H1 (cell line): ENCODE measurements at regions not wholly inside any gene's neighbourhood (a gene's known extent, or its start where the extent isn't known, plus 50 kb on each side); places are given as distances from the start of the nearest gene placed in this dataset.
A peak's percentile ranks its signal among the peaks of the same experiment; 100 is the strongest.

Experiments
- CTCF ChIA-PET: fragments of 300-600 bp; sonication (Branson Sonifier 250); formaldehyde crosslinking; loops from one replicate; lab custom pipeline; 2021; ENCODE audit not compliant: partially characterized antibody; lab: Charles Lee
- POLR2A ChIA-PET: fragments of 300-600 bp; sonication (Branson Sonifier 250); formaldehyde crosslinking; loops from one replicate; lab custom pipeline; 2021; ENCODE audit warnings: inconsistent platforms; ENCODE audit not compliant: partially characterized antibody; lab: Charles Lee
- DNase-seq, 2 experiments: peaks; one replicate each; pipeline versions ENCODE4 v3.0.0 to v3.0.0-alpha.2; 2010 to 2022; ENCODE audit warnings: low spot score in 2 of 2, low read depth in 1 of 2, mixed read lengths in 1 of 2
- FAIRE-seq: peaks from 2 replicates; lab custom pipeline; 2011; peaks lifted over from hg19 to GRCh38; lab: Jason Lieb, UNC
- H2AFZ ChIP-seq: 2 replicates; pipeline ENCODE4 v1.8.1; 2012; ENCODE audit warnings: low read length, inconsistent platforms
- H2AK5ac ChIP-seq: 2 replicates; pipeline ENCODE4 v1.6.1; 2013; ENCODE audit warnings: low read depth, low read length
- H2BK120ac ChIP-seq: replicated peaks from 2 replicates; pipeline ENCODE3; 2013; ENCODE audit warnings: low read depth, low read length, inconsistent platforms
- H2BK12ac ChIP-seq: 2 replicates; pipeline ENCODE4 v1.6.1; 2013; ENCODE audit warnings: low read depth, low read length
- H2BK15ac ChIP-seq: 2 replicates; pipeline ENCODE4 v1.6.1; 2013; ENCODE audit warnings: low read length
- H2BK20ac ChIP-seq: 2 replicates; pipeline ENCODE4 v1.6.1; 2013; ENCODE audit warnings: low read length
- H2BK5ac ChIP-seq: 2 replicates; pipeline ENCODE4 v1.6.1; 2013; ENCODE audit warnings: low read depth, low read length
- H3K14ac ChIP-seq: 2 replicates; pipeline ENCODE4 v1.6.1; 2013; ENCODE audit warnings: inconsistent platforms; ENCODE audit not compliant: insufficient read length
- H3K18ac ChIP-seq: 2 replicates; pipeline ENCODE4 v1.6.1; 2013; ENCODE audit warnings: low read length; ENCODE audit errors: extremely low read depth
- H3K23ac ChIP-seq: 2 replicates; pipeline ENCODE4 v1.6.1; 2013; ENCODE audit warnings: inconsistent platforms; ENCODE audit not compliant: insufficient read length
- H3K23me2 ChIP-seq: 2 replicates; pipeline ENCODE4 v1.6.1; 2013; ENCODE audit warnings: low read depth, low read length
- H3K27ac ChIP-seq: 2 replicates; pipeline ENCODE4 v1.6.1; 2011; ENCODE audit warnings: low read depth, low read length, inconsistent platforms
- H3K27me3 ChIP-seq, 4 experiments: replicated peaks in 1 of 4; 1 replicate in 1 of 4; 2 replicates in 3 of 4; pipeline versions ENCODE4 v1.6.1 to v1.8.1; 2011 to 2013; ENCODE audit warnings: low read length in 3 of 4, mild to moderate bottlenecking in 3 of 4, inconsistent platforms in 2 of 4, mixed read lengths in 2 of 4, moderate library complexity in 1 of 4; ENCODE audit not compliant: control insufficient read depth in 3 of 4, insufficient read depth in 3 of 4; ENCODE audit errors: extremely low read depth in 1 of 4
- H3K36me3 ChIP-seq, 4 experiments: 2 replicates each; pipeline versions ENCODE4 v1.6.1 to v1.8.1; 2011 to 2013; ENCODE audit warnings: mild to moderate bottlenecking in 4 of 4, low read length in 3 of 4, moderate library complexity in 2 of 4, control low read depth in 1 of 4, inconsistent platforms in 1 of 4; ENCODE audit not compliant: insufficient read depth in 4 of 4, control insufficient read depth in 2 of 4
- H3K4ac ChIP-seq: replicated peaks from 2 replicates; pipeline ENCODE3; 2013; ENCODE audit warnings: low read length, low read depth, mixed read lengths, inconsistent platforms; ENCODE audit not compliant: insufficient read length
- H3K4me1 ChIP-seq, 4 experiments: replicated peaks in 1 of 4; 1 replicate in 1 of 4; 2 replicates in 3 of 4; pipeline versions ENCODE4 v1.6.1 to v1.8.1; 2011 to 2013; ENCODE audit warnings: low read length in 3 of 4, inconsistent platforms in 2 of 4, mixed read lengths in 1 of 4; ENCODE audit not compliant: insufficient read depth in 4 of 4, control insufficient read depth in 3 of 4
- H3K4me2 ChIP-seq, 2 experiments: 2 replicates each; pipeline versions ENCODE4 v1.6.1 to v1.8.1; 2011 to 2013; ENCODE audit warnings: low read depth in 2 of 2, low read length in 2 of 2, control low read depth in 1 of 2, inconsistent platforms in 1 of 2, mild to moderate bottlenecking in 1 of 2; ENCODE audit not compliant: insufficient read depth in 1 of 2
- H3K4me3 ChIP-seq, 4 experiments: fragments of 200-600, 300-600 bp in 1 of 4; sonication (generic), shearing (Covaris generic), sonication (Bioruptor Twin) in 1 of 4; 2 replicates each; pipeline versions ENCODE4 v1.5.1 to v1.8.1; 2011 to 2016; ENCODE audit warnings: low read length in 4 of 4, low read depth in 3 of 4, control low read depth in 2 of 4, inconsistent platforms in 2 of 4, mild to moderate bottlenecking in 2 of 4, mixed read lengths in 1 of 4, moderate library complexity in 1 of 4; ENCODE audit not compliant: insufficient read depth in 2 of 4; ENCODE audit errors: extremely low read depth in 1 of 4
- H3K56ac ChIP-seq: replicated peaks from 2 replicates; pipeline ENCODE3; 2013; ENCODE audit warnings: low read depth, mild to moderate bottlenecking, mixed read lengths, low read length, inconsistent platforms; ENCODE audit not compliant: insufficient read length
- H3K79me1 ChIP-seq: 2 replicates; pipeline ENCODE4 v1.6.1; 2013; ENCODE audit warnings: low read depth, low read length, control low read depth
- H3K79me2 ChIP-seq, 2 experiments: 2 replicates each; pipeline versions ENCODE4 v1.6.1 to v1.8.1; 2012 to 2013; ENCODE audit warnings: low read length in 2 of 2, mild to moderate bottlenecking in 2 of 2, inconsistent platforms in 1 of 2; ENCODE audit not compliant: insufficient read depth in 2 of 2, control insufficient read depth in 1 of 2
- H3K9ac ChIP-seq, 4 experiments: replicated peaks in 1 of 4; 1 replicate in 1 of 4; 2 replicates in 3 of 4; pipeline versions ENCODE4 v1.6.1 to v1.8.1; 2011 to 2013; ENCODE audit warnings: low read depth in 3 of 4, low read length in 3 of 4, control low read depth in 2 of 4, mild to moderate bottlenecking in 2 of 4, moderate library complexity in 2 of 4, inconsistent platforms in 1 of 4; ENCODE audit errors: extremely low read depth in 1 of 4
- H3K9me3 ChIP-seq, 2 experiments: 2 replicates each; pipeline versions ENCODE4 v1.6.1 to v1.8.1; 2012 to 2013; ENCODE audit warnings: mild to moderate bottlenecking in 2 of 2, moderate library complexity in 2 of 2, control low read depth in 1 of 2, inconsistent platforms in 1 of 2, low read depth in 1 of 2, low read length in 1 of 2, mixed read lengths in 1 of 2; ENCODE audit not compliant: insufficient read depth in 2 of 2
- H4K20me1 ChIP-seq, 2 experiments: replicated peaks in 1 of 2; 2 replicates each; pipeline versions ENCODE3 to v1.8.1; 2011 to 2013; ENCODE audit warnings: inconsistent platforms in 2 of 2, low read length in 2 of 2, mild to moderate bottlenecking in 1 of 2; ENCODE audit not compliant: insufficient read depth in 2 of 2, control insufficient read depth in 1 of 2
- H4K5ac ChIP-seq: 2 replicates; pipeline ENCODE4 v1.6.1; 2013; ENCODE audit warnings: low read length, low read depth, mixed read lengths, inconsistent platforms; ENCODE audit not compliant: insufficient read length
- H4K8ac ChIP-seq: 2 replicates; pipeline ENCODE4 v1.8.0; 2013; ENCODE audit warnings: mild to moderate bottlenecking, moderate library complexity, low read length, inconsistent platforms; ENCODE audit not compliant: insufficient read depth; ENCODE audit errors: extremely low read depth
- H4K91ac ChIP-seq: replicated peaks from 2 replicates; pipeline ENCODE3; 2013; ENCODE audit warnings: low read length, mixed read lengths, inconsistent platforms; ENCODE audit not compliant: insufficient read length
- CEBPB ChIP-seq: IDR thresholded peaks from 2 replicates; pipeline ENCODE4 v1.6.1; 2012; ENCODE audit warnings: low read depth, low read length
- CTBP2 ChIP-seq: IDR thresholded peaks from 2 replicates; pipeline ENCODE4 v1.7.0; 2011; ENCODE audit warnings: borderline replicate concordance, mild to moderate bottlenecking, moderate library complexity, mixed read lengths, low read length; ENCODE audit not compliant: insufficient read depth, insufficient read length
- CTCF ChIP-seq, 3 experiments: IDR thresholded peaks; 1 replicate in 2 of 3; 2 replicates in 1 of 3; pipeline versions ENCODE4 v1.5.1 to v1.6.1; 2011; ENCODE audit warnings: low read length in 3 of 3, mild to moderate bottlenecking in 3 of 3, inconsistent platforms in 2 of 3, low read depth in 1 of 3, moderate library complexity in 1 of 3; ENCODE audit not compliant: insufficient read depth in 1 of 3; ENCODE audit errors: control extremely low read depth in 1 of 3
- KDM1A ChIP-seq: fragments of 200-600, 300-600 bp; sonication (generic); IDR thresholded peaks from 2 replicates; pipeline ENCODE4 v1.7.1; 2016; ENCODE audit warnings: mild to moderate bottlenecking, low read length, borderline replicate concordance
- MAX ChIP-seq: IDR thresholded peaks from 2 replicates; pipeline ENCODE4 v1.6.1; 2012; ENCODE audit warnings: inconsistent platforms
- POLR2A ChIP-seq, 2 experiments: IDR thresholded peaks; 1 replicate in 1 of 2; 2 replicates in 1 of 2; pipeline ENCODE4 v1.6.1; 2011; ENCODE audit warnings: low read depth in 2 of 2, low read length in 2 of 2, mild to moderate bottlenecking in 2 of 2; ENCODE audit errors: control extremely low read depth in 1 of 2
- TBP ChIP-seq: IDR thresholded peaks from 2 replicates; pipeline ENCODE4 v1.6.1; 2011; ENCODE audit warnings: low read depth, low read length, improper control_type of control experiment
- TEAD4 ChIP-seq: IDR thresholded peaks from 2 replicates; pipeline ENCODE4 v1.6.1; 2012; ENCODE audit warnings: low read depth, low read length, inconsistent platforms, mixed read lengths
- WGBS, 2 experiments: shearing (Covaris generic) in 1 of 2; methylation state at CpG; one replicate each; pipeline versions ENCODE4 v1.1.6 to v1.1.7; 2013 to 2015; ENCODE audit warnings: low lambda C conversion rate in 2 of 2, mixed read lengths in 2 of 2, inconsistent platforms in 1 of 2, low coverage in 1 of 2, missing lambda C conversion rate in 1 of 2; ENCODE audit not compliant: insufficient replicate concordance in 2 of 2, insufficient coverage in 1 of 2, insufficient read length in 1 of 2; ENCODE audit errors: extremely low coverage in 1 of 2, missing lambda C conversion rate in 1 of 2; 5-methylcytosine and 5-hydroxymethylcytosine counted together

- no peaks in the 10 kb centered on the region for H3K79me1 ChIP-seq
- H2AFZ ChIP-seq: 0 out of 2 replicates have a peak overlapping the region, but pooled peaks have one; percentile 37
- DNase-seq (peak in 1 of 2 experiments; percentile 62), FAIRE-seq (no peak)
- H3K36me3 ChIP-seq: no peaks in the 10 kb centered on the region
- H3K79me2 ChIP-seq: no peaks in the 10 kb centered on the region
- H3K4ac ChIP-seq: no peak overlapping the region
- peaks cover 20 to 79% (median 62%) of the 10 kb centered on the region in 4 experiments for H3K27me3 ChIP-seq
- H2BK5ac ChIP-seq: no peak overlapping the region
- no peak overlapping the region for H3K23ac ChIP-seq
- H3K4me3 ChIP-seq: peak overlapping the region; percentile 42 to 75 (median 71)
- no peak overlapping the region for H2BK15ac ChIP-seq
- peaks cover 17% of the 10 kb centered on the region for H3K23me2 ChIP-seq
- H3K56ac ChIP-seq: no peak overlapping the region
- peak overlapping the region; percentile 92 to 97 for H3K4me2 ChIP-seq
- POLR2A ChIA-PET: interaction anchor here (0.6 to 4.9 kb wide), 13 partner anchors 10 to 157 kb away, joined by 3 to 42 read pairs (median 3); partner anchors contain the start of genes PTGR2 and ZNF410
- no peak overlapping the region for H2AK5ac ChIP-seq
- H3K27ac ChIP-seq: no peak overlapping the region
- H4K20me1 ChIP-seq: peaks cover 6 to 14% of the 10 kb centered on the region in 2 experiments
- no peak overlapping the region for H2BK20ac ChIP-seq
- H3K4me1 ChIP-seq: peaks cover 7 to 21% (median 13%) of the 10 kb centered on the region in 4 experiments; a peak in 6 of 7 replicates
- CTCF ChIA-PET: interaction anchor here (0.9 to 4.3 kb wide), 13 partner anchors 8 to 504 kb away, joined by 3 to 18 read pairs (median 5); no protein-coding TSS in a partner anchor
- H4K5ac ChIP-seq: no peak overlapping the region
- no peak overlapping the region for H2BK120ac ChIP-seq
- H4K8ac ChIP-seq: no peak overlapping the region
- WGBS, 2 experiments: 3% methylated on average over 35 of the region's 35 CpGs; no CpG with 5 or more reads in 1 of the 2 experiments
- H3K18ac ChIP-seq: no peak overlapping the region
- peak overlapping the region in 3 of 4 experiments; percentile 25 to 59 (median 31); a peak in 5 of 7 replicates for H3K9ac ChIP-seq
- H3K9me3 ChIP-seq: no peaks in the 10 kb centered on the region
- H2BK12ac ChIP-seq: peak overlapping the region; percentile 81; the same call in 1 of the 2 replicates
- H3K14ac ChIP-seq: no peak overlapping the region
- no peak overlapping the region for H4K91ac ChIP-seq
- peak; percentile 63; the same call in 1 of the 2 replicates for TF ChIP-seq MAX
- no peak for TF ChIP-seq CTBP2
- peak; percentile 74 for TF ChIP-seq CEBPB
- TF ChIP-seq CTCF (IDR thresholded peaks at IDR 0.05; ENCODE audit: control extremely low read depth in 1 of 3, insufficient read depth in 1 of 3, low read depth in 1 of 3, low read length in 3 of 3): peak in 1 of 3 experiments; percentile 2; a peak in 1 of 4 replicates
- peak; percentile 46; the same call in 1 of the 2 replicates for TF ChIP-seq TEAD4
- TF ChIP-seq KDM1A: no peak
- 0 out of 3 replicates have a peak, but pooled peaks of 1 of the 2 experiments have one; percentile 33 for TF ChIP-seq POLR2A (IDR thresholded peaks at IDR 0.05; ENCODE audit: control extremely low read depth in 1 of 2, low read depth in 2 of 2, low read length in 2 of 2)
- no peak for TF ChIP-seq TBP
These were observed 65.6 kb upstream of the PTGR2 start for GRCh38 chr14:73785834-73786635.
